ENCODE measurements at regions not wholly inside any gene's neighbourhood (a gene's known extent, or its start where the extent isn't known, plus 50 kb on each side); places are given as distances from the start of the nearest gene placed in this dataset.
"Not testable (repeated sequence)": the region's sequence is repeated elsewhere in the genome, so short reads cannot be mapped to it uniquely, and the experiment has no call there.

DNA sequence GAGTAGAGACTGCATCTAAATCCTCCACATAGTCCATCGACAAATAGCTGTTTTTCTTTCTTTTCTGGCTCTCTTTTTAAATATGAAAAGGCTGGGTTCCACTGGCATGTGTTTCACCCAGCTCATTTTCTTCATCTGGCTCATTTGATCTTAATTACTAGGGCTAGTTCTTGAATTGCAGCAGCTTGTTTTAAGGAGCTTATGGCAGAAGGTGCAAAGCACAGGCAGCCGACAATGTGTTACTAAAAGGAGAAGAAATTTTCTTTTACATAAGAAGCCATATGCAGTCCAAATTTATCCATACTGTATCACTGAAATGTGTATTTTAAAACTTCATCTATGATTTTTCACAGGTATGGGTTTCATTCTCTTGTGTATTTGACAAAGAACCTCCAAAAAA lies 205.6 kb upstream of the PTER start:
- DNase-seq, result no peak
- intact Hi-C loops (cut with DNase I), result no loop called here

GRCh38 chr10:16231734-16232435 lies 204.9 kb upstream of the PTER start:
- DNase-seq, result no peak
- intact Hi-C loops (cut with DNase I), result no loop called here

DNA sequence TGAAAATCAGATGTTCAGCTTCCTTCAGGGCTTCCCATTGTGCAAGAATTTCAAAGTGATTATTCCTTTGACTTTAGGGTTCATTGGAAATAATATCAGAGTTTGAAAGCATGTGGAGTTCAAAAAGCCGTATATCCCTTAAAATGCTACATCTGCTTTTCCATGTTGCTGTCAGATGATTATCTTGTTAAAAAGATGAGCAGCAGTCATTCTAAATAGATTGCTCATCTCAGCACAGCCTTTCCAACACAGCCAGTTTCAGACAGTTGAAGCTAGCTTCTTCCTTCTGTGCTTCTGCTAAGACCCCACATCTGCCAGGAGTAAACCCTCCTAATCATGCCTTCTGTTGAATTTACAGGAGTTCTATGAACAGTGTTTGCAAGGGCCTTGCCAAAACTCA lies 204.4 kb upstream of the PTER start:
- DNase-seq, result no peak
- intact Hi-C loops (cut with DNase I), result no loop called here

DNA sequence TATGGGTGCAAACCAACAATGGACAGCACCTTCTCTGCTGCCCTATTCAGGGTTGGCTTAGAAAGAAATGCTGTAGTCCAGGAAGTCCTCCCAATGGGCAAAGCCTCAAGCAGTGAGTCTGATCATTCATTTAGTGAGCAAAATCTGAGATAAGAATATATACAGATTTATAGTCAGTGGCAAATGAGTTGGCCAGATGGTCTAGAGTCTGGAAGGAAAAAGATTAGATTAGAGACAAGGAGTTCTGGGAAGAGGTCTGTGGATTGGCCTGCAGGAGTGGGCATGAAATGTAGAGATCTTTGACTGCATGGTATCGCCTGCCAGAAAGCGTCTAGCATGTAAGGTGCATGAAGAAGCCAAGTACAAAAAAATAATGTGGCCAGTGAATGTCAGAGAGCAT lies 201.9 kb upstream of the PTER start:
- no peak for DNase-seq
- intact Hi-C loops (cut with DNase I), result no loop called here

- intact Hi-C loops (cut with DNase I), result no loop called here
- no peak for DNase-seq
Measured at GRCh38 chr10:16242446-16242845, 194.4 kb upstream of the PTER start.

DNA sequence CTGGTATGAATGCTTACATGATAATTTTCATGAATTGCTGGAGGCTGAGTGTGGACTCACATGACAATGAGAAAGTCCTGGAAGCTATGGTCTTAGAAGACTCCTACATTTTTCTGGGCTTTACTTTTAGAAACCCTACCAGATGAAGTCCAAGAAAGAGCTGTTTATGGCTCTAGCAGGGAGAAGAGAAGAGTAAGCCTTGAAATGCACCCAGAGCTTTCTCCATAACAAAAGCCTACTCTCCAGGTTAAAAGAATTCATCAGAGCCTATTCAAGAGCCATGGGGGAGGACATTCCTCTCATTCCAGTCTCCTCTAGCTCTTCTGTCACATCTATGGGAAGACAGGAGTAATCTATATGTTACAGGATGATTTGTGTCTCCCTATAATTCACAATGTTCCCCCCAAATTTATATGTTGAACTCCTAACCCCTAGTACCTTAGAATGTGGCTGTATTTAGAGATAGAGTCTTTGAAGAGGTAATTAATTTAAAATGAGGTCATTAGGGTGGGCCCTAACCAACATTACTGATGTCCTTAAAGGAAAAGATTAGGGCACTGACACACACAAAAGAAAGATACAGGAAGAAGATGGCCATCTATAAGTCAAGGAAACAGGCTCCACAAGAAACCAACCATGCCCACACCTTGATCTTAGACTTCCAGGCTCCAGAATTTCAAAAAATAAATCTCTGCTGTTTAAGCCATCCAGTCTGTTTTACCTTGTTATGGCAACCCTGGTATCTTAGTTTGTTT lies 193.8 kb upstream of the PTER start:
- intact Hi-C loops (cut with DNase I), result no loop called here
- DNase-seq, result no peak

DNA sequence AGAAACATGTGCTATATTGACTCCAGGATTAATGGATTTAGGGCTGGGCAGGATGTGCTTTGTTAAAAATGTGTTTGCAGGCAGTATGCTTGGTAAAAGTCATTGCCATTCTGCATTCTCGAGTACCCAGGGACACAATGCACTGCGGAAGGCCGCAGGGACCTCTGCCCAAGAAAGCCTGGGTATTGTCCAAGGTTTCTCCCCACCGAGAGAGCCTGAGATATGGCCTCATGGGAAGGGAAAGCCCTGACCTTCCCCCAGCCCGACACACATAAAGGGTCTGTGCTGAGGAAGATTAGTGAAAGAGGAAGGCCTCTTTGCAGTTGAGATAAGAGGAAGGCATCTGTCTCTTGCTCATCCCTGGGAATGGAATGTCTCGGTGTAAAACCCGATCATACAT lies 186.7 kb upstream of the PTER start:
- DNase-seq; intact Hi-C loops (cut with DNase I): not testable (repeated sequence)

DNA sequence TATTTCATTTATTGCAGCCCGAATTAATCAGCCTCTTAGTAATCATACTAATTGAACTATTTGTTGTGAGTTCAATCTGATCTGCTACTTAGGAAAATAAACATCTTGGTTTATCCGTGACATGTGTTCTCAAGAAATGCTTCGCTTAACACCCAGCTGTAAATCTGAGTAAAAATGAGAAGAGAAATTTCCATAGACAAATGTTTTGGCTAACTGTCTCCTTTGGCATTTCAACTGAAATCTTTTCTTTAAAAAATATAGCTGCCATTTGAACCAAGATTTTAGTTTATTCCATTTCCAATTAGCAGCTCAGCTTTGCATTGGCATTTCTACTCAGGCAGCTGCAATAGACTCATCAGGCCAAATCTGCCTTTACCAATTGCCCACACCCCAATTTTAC lies 180.5 kb upstream of the PTER start:
- DNase-seq, result no peak
- intact Hi-C loops (cut with DNase I), result no loop called here

DNA sequence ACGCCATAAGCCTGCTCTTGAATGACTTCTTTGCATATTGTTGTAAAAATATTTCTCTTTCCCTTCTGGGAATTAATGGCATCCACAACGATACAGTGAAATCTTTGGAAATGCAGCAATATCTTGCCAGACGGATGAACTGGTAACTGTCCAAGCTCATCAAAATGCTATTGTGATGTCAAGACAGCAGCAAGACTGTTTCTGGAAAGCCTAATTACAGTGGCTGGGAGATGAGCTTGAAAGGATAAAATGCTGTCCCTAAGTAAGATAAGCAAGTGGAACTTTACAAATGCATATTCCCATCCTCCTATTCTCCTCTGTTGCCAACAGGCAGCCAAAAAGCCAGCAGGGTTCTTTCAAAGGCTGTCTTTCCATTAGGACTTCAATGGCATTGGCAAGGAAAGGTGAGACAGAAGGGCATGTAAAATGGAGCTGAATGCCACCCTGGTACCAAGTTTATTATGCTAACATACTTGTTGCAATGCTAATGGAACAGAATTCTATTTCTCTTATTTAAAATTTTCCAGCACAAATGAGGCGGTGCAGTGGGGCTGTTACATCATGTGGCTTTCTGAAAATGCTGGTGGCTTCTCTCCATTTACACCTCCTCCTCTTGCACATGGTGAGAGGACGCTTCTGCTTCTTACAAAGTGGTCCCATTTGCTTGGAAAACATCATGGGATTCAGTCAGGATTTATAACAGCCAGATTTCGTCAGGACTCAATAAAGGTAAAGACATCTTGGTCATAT lies 178.3 kb upstream of the PTER start:
- DNase-seq, result peak in 2 of 10 donors; percentile 7 to 69
- intact Hi-C loops (cut with DNase I), result no loop called here

GRCh38 chr10:16259726-16260125 lies 177.1 kb upstream of the PTER start:
- intact Hi-C loops (cut with DNase I), result no loop called here

GRCh38 chr10:16260388-16260787 lies 176.4 kb upstream of the PTER start:
- intact Hi-C loops (cut with DNase I), result no loop called here

More at GRCh38 chr10:16259726-16260125, 177.1 kb upstream of the PTER start:
- peak in 5 of 10 donors; percentile 9 to 87 (median 74) for DNase-seq

GRCh38 chr10:16271571-16271970 lies 165.2 kb upstream of the PTER start:
- no peak for DNase-seq
- intact Hi-C loops (cut with DNase I), result no loop called here

More at GRCh38 chr10:16260388-16260787, 176.4 kb upstream of the PTER start:
- no peak for DNase-seq

- intact Hi-C loops (cut with DNase I), result no loop called here
- DNase-seq, result no peak
Measured at GRCh38 chr10:16274911-16275310, 161.9 kb upstream of the PTER start.

DNA sequence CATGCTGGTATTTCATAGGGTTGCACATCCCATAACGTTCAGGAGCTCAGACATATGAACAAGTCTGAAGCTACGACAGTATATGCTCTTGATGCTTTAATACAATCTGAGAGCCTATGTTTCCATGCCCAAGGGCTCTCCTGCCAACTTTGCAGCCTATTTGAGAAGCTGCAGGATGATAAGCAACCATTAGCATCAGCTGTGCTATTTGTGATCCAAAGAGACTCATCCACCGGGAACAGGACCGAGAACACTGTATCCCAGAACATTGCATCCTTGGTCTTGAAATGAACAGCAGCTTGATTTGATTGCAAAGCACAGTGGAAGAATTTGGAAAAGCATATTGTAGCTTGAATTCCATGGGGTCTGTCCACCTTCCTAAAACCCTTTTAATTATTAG lies 156.2 kb upstream of the PTER start:
- intact Hi-C loops (cut with DNase I), result no loop called here
- peak in 6 of 10 donors; percentile 24 to 90 (median 54) for DNase-seq

- DNase-seq, result no peak
- intact Hi-C loops (cut with DNase I), result no loop called here
Measured at GRCh38 chr10:16292366-16292765, 144.4 kb upstream of the PTER start.

GRCh38 chr10:16297069-16297468 lies 139.7 kb upstream of the PTER start:
- DNase-seq, result no peak
- intact Hi-C loops (cut with DNase I), result no loop called here

- DNase-seq, result no peak
- intact Hi-C loops (cut with DNase I), result no loop called here
Measured at GRCh38 chr10:16297642-16298041, 139.2 kb upstream of the PTER start.

GRCh38 chr10:16304311-16304710 lies 132.5 kb upstream of the PTER start:
- no peak for DNase-seq
- intact Hi-C loops (cut with DNase I), result no loop called here

GRCh38 chr10:16310440-16310839 lies 126.4 kb upstream of the PTER start:
- intact Hi-C loops (cut with DNase I), result no loop called here

GRCh38 chr10:16314259-16314658 lies 122.6 kb upstream of the PTER start:
- no peak for DNase-seq
- intact Hi-C loops (cut with DNase I), result no loop called here

More at GRCh38 chr10:16310440-16310839, 126.4 kb upstream of the PTER start:
- no peak for DNase-seq

- no peak for DNase-seq
- intact Hi-C loops (cut with DNase I), result no loop called here
Measured at GRCh38 chr10:16316733-16317390, 119.9 kb upstream of the PTER start.

Data from posterior cingulate gyrus (tissue), 11 donors.